GM12875 (cell line): ENCODE measurements at regions not wholly inside any gene's neighbourhood (a gene's known extent, or its start where the extent isn't known, plus 50 kb on each side); places are given as distances from the start of the nearest gene placed in this dataset.
"Not testable (repeated sequence)": the region's sequence is repeated elsewhere in the genome, so short reads cannot be mapped to it uniquely, and the experiment has no call there.

Experiments used
- H3K4me3 ChIP-seq: one replicate; pipeline ENCODE4 v1.5.1; 2011; ENCODE audit warnings: low read depth, low read length, control low read depth
- TF ChIP-seq, protein P1 (sequence below): IDR thresholded peaks from 2 replicates; pipeline ENCODE4 v1.5.1; 2011; ENCODE audit warnings: low read depth, mild to moderate bottlenecking, control low read depth, inconsistent platforms, low read length, moderate library complexity, borderline replicate concordance; ENCODE audit not compliant: insufficient read depth

- TF ChIP-seq, protein P1, sequence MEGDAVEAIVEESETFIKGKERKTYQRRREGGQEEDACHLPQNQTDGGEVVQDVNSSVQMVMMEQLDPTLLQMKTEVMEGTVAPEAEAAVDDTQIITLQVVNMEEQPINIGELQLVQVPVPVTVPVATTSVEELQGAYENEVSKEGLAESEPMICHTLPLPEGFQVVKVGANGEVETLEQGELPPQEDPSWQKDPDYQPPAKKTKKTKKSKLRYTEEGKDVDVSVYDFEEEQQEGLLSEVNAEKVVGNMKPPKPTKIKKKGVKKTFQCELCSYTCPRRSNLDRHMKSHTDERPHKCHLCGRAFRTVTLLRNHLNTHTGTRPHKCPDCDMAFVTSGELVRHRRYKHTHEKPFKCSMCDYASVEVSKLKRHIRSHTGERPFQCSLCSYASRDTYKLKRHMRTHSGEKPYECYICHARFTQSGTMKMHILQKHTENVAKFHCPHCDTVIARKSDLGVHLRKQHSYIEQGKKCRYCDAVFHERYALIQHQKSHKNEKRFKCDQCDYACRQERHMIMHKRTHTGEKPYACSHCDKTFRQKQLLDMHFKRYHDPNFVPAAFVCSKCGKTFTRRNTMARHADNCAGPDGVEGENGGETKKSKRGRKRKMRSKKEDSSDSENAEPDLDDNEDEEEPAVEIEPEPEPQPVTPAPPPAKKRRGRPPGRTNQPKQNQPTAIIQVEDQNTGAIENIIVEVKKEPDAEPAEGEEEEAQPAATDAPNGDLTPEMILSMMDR = no peak
- H3K4me3 ChIP-seq = no peak overlapping the region
Measured at GRCh38 chr20:57974863-57975262, 253.6 kb downstream of the ANKRD60 start.

DNA sequence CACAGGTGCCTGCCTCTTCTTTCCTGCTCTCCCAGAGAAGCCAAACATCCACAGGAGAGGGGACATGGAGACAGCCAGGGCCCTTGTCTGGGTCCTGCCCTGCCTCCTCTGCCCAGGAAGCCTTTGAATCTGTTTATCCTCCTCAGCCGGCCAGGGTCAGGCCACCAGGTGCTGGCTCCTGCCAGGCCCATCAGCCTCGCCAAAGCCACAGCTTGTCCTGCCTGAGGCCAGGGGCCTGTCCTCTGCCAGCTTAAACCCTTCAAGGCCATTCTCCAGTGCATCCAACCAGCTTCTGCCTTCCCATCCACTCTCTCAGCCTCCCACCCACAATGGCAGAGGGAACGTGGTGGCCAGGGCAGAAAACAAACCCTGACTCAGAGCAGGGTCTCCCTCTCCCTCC, 254.6 kb downstream of the ANKRD60 start:
- no peak overlapping the region for H3K4me3 ChIP-seq
- TF ChIP-seq, protein P1 = no peak

- H3K4me3 ChIP-seq = not testable (repeated sequence)
Measured at GRCh38 chr20:57971583-57971982, 256.9 kb downstream of the ANKRD60 start.

GRCh38 chr20:57970856-57971255, 257.6 kb downstream of the ANKRD60 start:
- TF ChIP-seq, protein P1 = no peak
- no peak overlapping the region for H3K4me3 ChIP-seq

GRCh38 chr20:57970116-57970515, 258.3 kb downstream of the ANKRD60 start:
- no peak overlapping the region for H3K4me3 ChIP-seq
- TF ChIP-seq, protein P1 = no peak

DNA sequence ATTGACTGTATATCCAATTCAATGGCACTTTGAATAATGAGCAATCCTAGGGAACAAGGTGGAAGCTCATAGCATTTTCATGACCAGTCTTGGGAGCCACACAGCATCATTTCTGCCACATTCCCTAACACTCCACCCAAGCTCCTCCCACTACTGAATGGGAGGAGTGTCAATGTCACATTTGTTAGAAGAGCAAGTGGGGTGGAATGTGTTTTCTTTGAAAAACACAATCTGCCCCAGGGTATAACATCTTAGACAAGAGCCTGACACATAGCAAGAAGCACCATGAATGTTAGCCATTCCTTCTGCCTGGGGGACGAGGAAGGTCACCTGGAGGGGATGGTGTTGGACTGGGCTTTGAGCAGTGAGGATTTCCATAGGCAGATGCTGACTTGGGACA, 258.3 kb upstream of the PMEPA1 start:
- no peak overlapping the region for H3K4me3 ChIP-seq
- TF ChIP-seq, protein P1 = no peak

DNA sequence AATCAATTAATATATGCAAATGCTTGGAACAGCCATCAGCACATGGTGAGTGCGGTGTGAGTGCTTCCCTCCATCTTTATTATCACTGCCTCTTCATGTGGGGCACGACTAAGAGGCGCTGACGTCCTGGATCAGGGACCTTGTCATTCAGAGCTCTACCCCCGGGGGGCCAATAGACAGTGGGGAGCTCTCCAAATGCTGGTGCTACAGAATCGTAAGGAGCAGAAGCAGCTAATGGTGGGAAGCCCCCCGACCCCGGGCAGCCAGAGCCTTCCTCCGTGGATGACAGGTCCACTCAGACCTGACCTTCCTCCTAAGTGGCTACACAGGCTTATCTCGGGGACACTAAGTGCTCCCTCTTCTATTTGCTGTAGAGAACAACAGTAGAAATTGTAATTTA, 257.5 kb upstream of the PMEPA1 start:
- no peak overlapping the region for H3K4me3 ChIP-seq
- TF ChIP-seq, protein P1 = no peak

- TF ChIP-seq, protein P1 = no peak
- H3K4me3 ChIP-seq = no peak overlapping the region
Measured at GRCh38 chr20:57966620-57967019, 256.8 kb upstream of the PMEPA1 start.
